Mononuclear cell (primary cell): ENCODE measurements at regions not wholly inside any gene's neighbourhood (a gene's known extent, or its start where the extent isn't known, plus 50 kb on each side); places are given as distances from the start of the nearest gene placed in this dataset.

ENCODE experiments used
- H3K27me3 ChIP-seq: 2 replicates; pipeline ENCODE4 v1.6.0; 2011; ENCODE audit warnings: low read length, control low read depth; ENCODE audit not compliant: insufficient read depth
- H3K4me1 ChIP-seq: 2 replicates; pipeline ENCODE4 v1.5.1; 2011; ENCODE audit warnings: mild to moderate bottlenecking, low read length, control low read depth; ENCODE audit not compliant: insufficient read depth
- H3K4me3 ChIP-seq: 2 replicates; pipeline ENCODE4 v1.5.1; 2011; ENCODE audit warnings: mild to moderate bottlenecking, low read length, moderate library complexity
- H3K9me3 ChIP-seq: 2 replicates; pipeline ENCODE4 v1.5.1; 2011; ENCODE audit warnings: low read depth, mild to moderate bottlenecking, control low read depth, low read length

GRCh38 chr2:111640480-111640879 lies 243.5 kb downstream of the ANAPC1 start:
- peaks cover 19% of the 10 kb centered on the region for H3K4me1 ChIP-seq
- no peaks in the 10 kb centered on the region for H3K27me3 ChIP-seq
- H3K9me3 ChIP-seq = no peaks in the 10 kb centered on the region
- no peak overlapping the region for H3K4me3 ChIP-seq

GRCh38 chr2:111642586-111643327 lies 241.2 kb downstream of the ANAPC1 start:
- H3K4me3 ChIP-seq = no peak overlapping the region
- H3K27me3 ChIP-seq = no peaks in the 10 kb centered on the region
- peaks cover 9% of the 10 kb centered on the region for H3K9me3 ChIP-seq
- H3K4me1 ChIP-seq = peaks cover 19% of the 10 kb centered on the region

GRCh38 chr2:111643759-111644158 lies 240.2 kb downstream of the ANAPC1 start:
- Histone ChIP-seq H3K4me3 (no peak overlapping the region), H3K27me3 (no peaks in the 10 kb centered on the region), H3K4me1 (peaks cover 19% of the 10 kb centered on the region), H3K9me3 (peaks cover 9% of the 10 kb centered on the region)

- H3K4me1 ChIP-seq = peaks cover 15% of the 10 kb centered on the region
- H3K9me3 ChIP-seq = peaks cover 9% of the 10 kb centered on the region
- H3K27me3 ChIP-seq = no peaks in the 10 kb centered on the region
- H3K4me3 ChIP-seq = no peak overlapping the region
Measured at GRCh38 chr2:111647359-111647758, 236.6 kb downstream of the ANAPC1 start.

GRCh38 chr2:111652038-111652437 lies 232.0 kb downstream of the ANAPC1 start:
- no peaks in the 10 kb centered on the region for H3K4me1 ChIP-seq
- H3K4me3 ChIP-seq = no peak overlapping the region
- H3K9me3 ChIP-seq = peaks cover 7% of the 10 kb centered on the region
- H3K27me3 ChIP-seq = no peaks in the 10 kb centered on the region

- peaks cover under 1% of the 10 kb centered on the region for H3K9me3 ChIP-seq
- H3K4me3 ChIP-seq = no peak overlapping the region
- H3K27me3 ChIP-seq = no peaks in the 10 kb centered on the region
- H3K4me1 ChIP-seq = no peaks in the 10 kb centered on the region
Measured at GRCh38 chr2:111652681-111653080, 231.3 kb downstream of the ANAPC1 start.

GRCh38 chr2:111653103-111653624 lies 230.8 kb downstream of the ANAPC1 start:
- no peak overlapping the region for H3K4me3 ChIP-seq
- H3K4me1 ChIP-seq = no peaks in the 10 kb centered on the region
- no peaks in the 10 kb centered on the region for H3K27me3 ChIP-seq
- H3K9me3 ChIP-seq = no peaks in the 10 kb centered on the region

GRCh38 chr2:111653913-111654312 lies 230.1 kb downstream of the ANAPC1 start:
- Histone ChIP-seq H3K4me3 (no peak overlapping the region), H3K4me1 (peaks cover 1% of the 10 kb centered on the region), H3K9me3 (no peaks in the 10 kb centered on the region), H3K27me3 (no peaks in the 10 kb centered on the region)

- H3K4me3 ChIP-seq = no peak overlapping the region
- no peaks in the 10 kb centered on the region for H3K27me3 ChIP-seq
- peaks cover 11% of the 10 kb centered on the region for H3K4me1 ChIP-seq
- no peaks in the 10 kb centered on the region for H3K9me3 ChIP-seq
Measured at GRCh38 chr2:111654829-111655228, 229.2 kb downstream of the ANAPC1 start.

GRCh38 chr2:111656436-111656835 lies 227.6 kb downstream of the ANAPC1 start:
- Histone ChIP-seq H3K9me3 (no peaks in the 10 kb centered on the region), H3K4me3 (no peak overlapping the region), H3K27me3 (no peaks in the 10 kb centered on the region), H3K4me1 (peaks cover 27% of the 10 kb centered on the region)

- H3K9me3 ChIP-seq = no peaks in the 10 kb centered on the region
- no peak overlapping the region for H3K4me3 ChIP-seq
- peaks cover 31% of the 10 kb centered on the region for H3K4me1 ChIP-seq
- no peaks in the 10 kb centered on the region for H3K27me3 ChIP-seq
Measured at GRCh38 chr2:111656894-111657293, 227.1 kb downstream of the ANAPC1 start.

GRCh38 chr2:111657351-111657975 lies 226.5 kb downstream of the ANAPC1 start:
- Histone ChIP-seq H3K4me3 (no peak overlapping the region), H3K4me1 (peaks cover 37% of the 10 kb centered on the region), H3K9me3 (no peaks in the 10 kb centered on the region), H3K27me3 (no peaks in the 10 kb centered on the region)

GRCh38 chr2:111659361-111660333 lies 224.3 kb downstream of the ANAPC1 start:
- no peaks in the 10 kb centered on the region for H3K27me3 ChIP-seq
- H3K4me3 ChIP-seq = no peak overlapping the region
- H3K9me3 ChIP-seq = no peaks in the 10 kb centered on the region
- peaks cover 47% of the 10 kb centered on the region for H3K4me1 ChIP-seq

- no peaks in the 10 kb centered on the region for H3K27me3 ChIP-seq
- peaks cover 55% of the 10 kb centered on the region for H3K4me1 ChIP-seq
- H3K9me3 ChIP-seq = no peaks in the 10 kb centered on the region
- H3K4me3 ChIP-seq = no peak overlapping the region
Measured at GRCh38 chr2:111660811-111661210, 223.2 kb downstream of the ANAPC1 start.
